Duodenal mucosa (tissue), 2 donors: ENCODE measurements at regions not wholly inside any gene's neighbourhood (a gene's known extent, or its start where the extent isn't known, plus 50 kb on each side); places are given as distances from the start of the nearest gene placed in this dataset.

ENCODE experiments used
- H3K27ac ChIP-seq: one replicate; pipeline ENCODE4 v1.7.0; 2013; ENCODE audit warnings: low read depth, low read length
- H3K27me3 ChIP-seq, 2 donors: one replicate each; pipeline ENCODE4 v1.7.0; 2013; ENCODE audit warnings: low read length in 2 of 2, control low read depth in 1 of 2; ENCODE audit not compliant: insufficient read depth in 2 of 2, control insufficient read depth in 1 of 2
- H3K36me3 ChIP-seq, 2 donors: one replicate each; pipeline ENCODE4 v1.7.0; 2013; ENCODE audit warnings: low read length in 2 of 2, control low read depth in 1 of 2; ENCODE audit not compliant: insufficient read depth in 2 of 2, control insufficient read depth in 1 of 2
- H3K4me1 ChIP-seq, 2 donors: one replicate each; pipeline ENCODE4 v1.7.0; 2013; ENCODE audit warnings: low read length in 2 of 2, control low read depth in 1 of 2; ENCODE audit not compliant: insufficient read depth in 2 of 2, control insufficient read depth in 1 of 2
- H3K4me3 ChIP-seq, 2 donors: one replicate each; pipeline ENCODE4 v1.7.0; 2013; ENCODE audit warnings: low read length in 2 of 2, low read depth in 1 of 2
- H3K9ac ChIP-seq, 2 donors: one replicate each; pipeline ENCODE4 v1.7.0; 2013; ENCODE audit warnings: low read length in 2 of 2, low read depth in 1 of 2
- H3K9me3 ChIP-seq, 2 donors: one replicate each; pipeline ENCODE4 v1.7.0; 2013; ENCODE audit warnings: low read length in 2 of 2, control low read depth in 1 of 2; ENCODE audit not compliant: control insufficient read depth in 1 of 2

DNA sequence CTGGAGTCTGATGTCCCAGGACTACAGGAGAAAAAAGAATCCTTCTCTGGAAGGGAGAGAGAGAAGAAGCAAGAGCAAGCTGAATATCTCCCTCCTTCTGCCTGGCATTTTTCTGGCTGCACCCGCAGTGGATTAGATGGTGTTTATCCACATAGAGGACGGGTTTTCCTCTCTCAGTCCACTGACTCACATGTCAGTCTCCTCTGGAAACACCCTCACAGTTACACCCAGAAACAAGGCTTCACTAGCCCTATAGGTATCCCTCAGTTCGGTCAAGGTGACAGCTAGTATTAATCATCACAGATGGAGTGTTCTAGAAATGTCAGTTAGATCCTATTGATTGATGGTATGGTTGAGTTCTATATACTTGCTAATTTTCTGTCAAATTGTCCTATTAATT lies 87.9 kb downstream of the RHOU start:
- Histone ChIP-seq H3K36me3 (no peaks in the 10 kb centered on the region), H3K9ac (no peak overlapping the region), H3K27me3 (no peaks in the 10 kb centered on the region), H3K4me1 (peaks cover 4 to 10% of the 10 kb centered on the region in 2 donors), H3K4me3 (no peak overlapping the region), H3K27ac (no peak overlapping the region), H3K9me3 (no peaks in the 10 kb centered on the region)

DNA sequence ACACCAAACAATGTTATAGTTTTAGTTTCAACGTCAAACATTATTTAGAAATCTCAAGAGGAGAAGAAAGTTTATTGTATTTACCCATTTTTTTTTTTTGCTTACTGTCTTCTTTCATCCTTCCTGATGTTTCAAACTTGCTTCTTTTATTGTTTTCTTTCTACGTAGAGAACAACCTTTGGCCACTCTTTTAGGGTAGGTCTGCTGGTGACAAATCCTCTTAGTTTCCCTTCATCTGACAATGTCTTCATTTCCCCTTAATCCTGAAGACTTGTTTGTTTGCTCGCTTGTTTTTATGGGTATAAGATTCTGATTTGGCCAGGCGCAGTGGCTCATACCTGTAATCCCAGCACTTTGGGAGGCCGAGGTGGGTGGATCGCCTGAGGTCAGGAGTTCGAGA lies 89.1 kb downstream of the RHOU start:
- Histone ChIP-seq H3K9me3 (no peaks in the 10 kb centered on the region), H3K36me3 (no peaks in the 10 kb centered on the region), H3K4me3 (no peak overlapping the region), H3K27me3 (no peaks in the 10 kb centered on the region), H3K9ac (no peak overlapping the region), H3K4me1 (peaks cover 4 to 14% of the 10 kb centered on the region in 2 donors), H3K27ac (no peak overlapping the region)

DNA sequence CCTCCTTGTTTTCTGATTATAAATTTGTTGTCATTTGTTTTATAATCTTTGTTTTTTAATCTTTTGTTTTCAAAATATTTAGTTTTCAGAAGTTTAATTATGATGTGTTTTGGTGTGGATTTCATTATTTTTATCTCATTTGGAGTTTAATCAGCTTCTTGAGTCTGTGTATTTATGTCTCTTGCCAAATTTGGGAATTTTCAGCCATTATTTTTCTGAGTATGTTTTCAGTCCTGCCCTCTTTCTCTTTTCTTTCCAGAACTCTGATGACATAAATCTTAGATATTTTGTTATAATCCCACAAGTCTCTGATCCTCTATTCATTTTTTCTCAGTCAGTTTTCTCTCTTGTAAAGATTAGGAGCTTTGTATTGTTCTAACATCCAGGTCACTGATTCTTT lies 89.8 kb downstream of the RHOU start:
- no peaks in the 10 kb centered on the region for H3K36me3 ChIP-seq

DNA sequence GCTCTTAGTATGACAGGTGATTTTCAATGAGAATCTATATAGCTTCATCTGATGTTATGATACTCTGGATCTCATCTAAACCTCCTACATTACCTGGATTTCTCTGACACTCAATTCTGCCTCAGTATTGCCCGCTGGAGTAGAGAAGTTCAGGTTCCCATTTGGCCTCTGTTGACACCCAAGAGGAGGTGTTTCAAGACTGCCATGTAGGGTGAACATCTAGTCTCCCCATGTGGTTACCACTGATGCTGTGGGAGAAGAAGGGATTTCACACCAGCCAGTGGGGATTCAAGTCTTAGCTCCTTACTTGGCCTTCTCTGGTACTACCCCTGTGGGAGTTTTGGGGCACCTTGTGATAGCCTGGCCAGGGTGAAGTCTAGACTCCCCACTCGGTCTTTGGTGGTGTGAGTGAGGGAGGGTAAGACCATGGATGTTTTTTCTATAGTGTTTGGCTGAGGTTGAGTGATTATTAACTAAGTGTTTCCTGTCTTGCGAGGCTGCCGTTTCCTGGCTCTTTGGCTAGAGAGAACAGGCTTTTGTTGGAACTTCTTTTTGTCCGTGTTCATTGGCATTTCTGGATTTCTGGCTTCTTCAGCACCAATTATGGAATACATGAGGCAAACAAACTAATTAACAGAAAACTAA lies 90.7 kb downstream of the RHOU start:
- H3K36me3 ChIP-seq: no peaks in the 10 kb centered on the region
- peaks cover 19 to 28% of the 10 kb centered on the region in 2 donors for H3K4me1 ChIP-seq
- no peak overlapping the region for H3K4me3 ChIP-seq
- H3K27ac ChIP-seq: no peak overlapping the region
- no peak overlapping the region for H3K9ac ChIP-seq
- no peaks in the 10 kb centered on the region for H3K9me3 ChIP-seq
- H3K27me3 ChIP-seq: no peaks in the 10 kb centered on the region

More for the DNA sequence above, 89.8 kb downstream of the RHOU start:
- H3K27me3 ChIP-seq: no peaks in the 10 kb centered on the region
- no peaks in the 10 kb centered on the region for H3K9me3 ChIP-seq
- H3K27ac ChIP-seq: no peak overlapping the region
- no peak overlapping the region for H3K4me3 ChIP-seq
- peaks cover 10 to 20% of the 10 kb centered on the region in 2 donors for H3K4me1 ChIP-seq
- H3K9ac ChIP-seq: no peak overlapping the region

DNA sequence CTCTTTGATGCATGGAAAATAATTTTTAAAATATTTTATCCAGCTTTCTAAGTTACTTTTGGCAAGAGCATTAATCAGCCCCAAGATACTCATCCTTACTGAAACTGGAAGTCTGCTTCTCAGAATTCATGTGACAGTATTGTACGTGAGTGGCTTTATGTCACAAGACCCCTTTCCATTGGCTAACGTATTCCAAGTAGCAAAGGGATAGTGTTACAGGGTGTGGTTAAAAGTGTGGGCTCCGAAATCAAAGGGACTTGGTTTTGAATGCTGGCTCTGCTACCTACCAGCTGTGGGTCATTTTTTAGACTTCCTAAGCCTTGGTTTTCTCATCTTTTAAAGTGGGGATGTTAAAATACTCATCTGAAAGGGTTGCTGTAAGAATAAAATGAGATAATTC lies 91.7 kb downstream of the RHOU start:
- Histone ChIP-seq H3K27ac (no peak overlapping the region), H3K4me3 (no peak overlapping the region), H3K36me3 (no peaks in the 10 kb centered on the region), H3K9ac (no peak overlapping the region), H3K9me3 (no peaks in the 10 kb centered on the region), H3K4me1 (peaks cover 23 to 30% of the 10 kb centered on the region in 2 donors), H3K27me3 (no peaks in the 10 kb centered on the region)

DNA sequence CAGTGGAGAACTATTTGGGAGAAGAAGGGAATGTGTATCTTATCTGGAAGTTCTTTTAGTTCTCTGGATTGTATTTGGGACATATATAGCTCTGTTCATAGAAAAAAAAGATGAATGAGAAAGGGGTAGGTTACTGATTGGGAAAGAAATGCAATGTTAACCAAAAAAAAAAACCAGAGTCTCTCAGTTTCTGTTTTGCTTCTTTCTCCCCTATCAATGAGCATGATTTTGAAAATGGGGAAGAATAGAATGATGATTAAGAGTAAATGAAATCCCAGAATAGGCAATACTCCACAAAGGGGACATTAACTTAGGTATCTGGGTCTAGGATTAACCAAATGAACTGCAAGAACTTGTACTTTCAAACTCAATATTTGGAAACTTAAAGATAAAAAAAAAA lies 92.9 kb downstream of the RHOU start:
- no peaks in the 10 kb centered on the region for H3K36me3 ChIP-seq
- H3K4me3 ChIP-seq: no peak overlapping the region
- H3K9me3 ChIP-seq: no peaks in the 10 kb centered on the region
- peaks cover 23 to 30% of the 10 kb centered on the region in 2 donors for H3K4me1 ChIP-seq
- H3K27me3 ChIP-seq: no peaks in the 10 kb centered on the region
- H3K9ac ChIP-seq: no peak overlapping the region
- no peak overlapping the region for H3K27ac ChIP-seq

DNA sequence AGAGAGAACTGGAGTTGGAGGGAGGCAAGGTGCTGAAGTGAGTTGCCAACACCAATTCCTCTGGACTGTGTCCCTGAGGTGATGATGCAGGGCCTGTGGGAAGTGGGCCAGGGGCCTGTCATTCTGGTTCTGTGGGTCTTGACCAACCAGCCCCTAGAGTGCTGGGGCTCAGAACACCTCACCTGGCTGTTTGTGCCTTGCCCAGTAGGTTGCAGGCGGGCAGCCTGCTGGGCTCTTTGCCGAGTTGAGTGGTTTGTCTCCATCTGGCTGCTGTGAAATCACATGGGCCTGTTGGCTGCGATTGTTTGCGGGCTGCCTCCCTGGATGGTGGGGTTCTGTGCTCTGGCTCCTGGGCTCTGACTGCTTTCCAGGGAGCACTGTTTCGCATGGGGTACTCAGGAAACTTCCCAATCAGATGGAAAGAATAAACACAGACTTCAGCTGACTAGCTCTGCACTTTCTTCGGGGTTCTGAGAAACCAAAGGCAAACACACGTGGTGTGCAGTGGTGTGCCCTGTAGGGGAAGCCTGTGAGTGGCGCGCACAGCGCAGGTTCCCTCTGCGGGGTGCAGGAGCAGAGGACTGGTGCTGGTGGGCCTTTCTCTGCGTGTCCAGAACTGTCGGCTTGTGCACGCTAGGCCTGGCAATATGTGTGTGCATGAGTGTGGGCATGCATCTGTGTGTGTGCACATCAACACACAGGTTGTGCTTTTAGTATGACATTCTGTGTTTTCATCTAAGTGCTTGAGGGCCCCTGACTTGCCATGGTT lies 95.1 kb downstream of the RHOU start:
- no peak overlapping the region for H3K9ac ChIP-seq

DNA sequence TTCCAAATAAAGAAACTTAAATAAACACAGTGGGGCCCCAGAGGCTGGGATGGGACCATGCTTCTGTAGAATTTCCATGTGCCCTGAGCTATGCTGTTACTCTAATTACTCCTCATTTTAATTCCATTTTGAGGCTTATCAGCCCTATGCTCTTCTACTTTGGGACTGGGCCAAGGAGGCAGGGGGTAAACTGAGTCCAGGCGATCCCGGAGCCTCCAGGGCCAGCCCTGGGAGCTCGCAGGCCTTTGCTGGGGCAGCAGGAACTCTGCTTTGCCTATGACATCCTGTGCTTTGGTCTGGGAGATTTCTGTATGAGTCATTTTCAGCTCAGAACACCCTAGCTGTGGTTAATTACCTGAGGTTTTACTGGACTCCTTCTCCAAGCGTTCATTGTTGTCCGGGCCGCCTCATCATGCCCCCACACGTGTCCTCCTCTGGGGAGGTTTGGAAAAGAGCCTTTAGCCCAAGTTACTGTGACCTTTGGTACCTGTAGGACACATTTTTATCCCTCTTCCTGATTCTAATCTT lies 95.7 kb downstream of the RHOU start:
- Histone ChIP-seq H3K27me3 (no peaks in the 10 kb centered on the region), H3K27ac (no peak overlapping the region), H3K9me3 (no peaks in the 10 kb centered on the region), H3K4me3 (no peak overlapping the region), H3K4me1 (peaks cover 36 to 50% of the 10 kb centered on the region in 2 donors), H3K36me3 (no peaks in the 10 kb centered on the region), H3K9ac (no peak overlapping the region)

More for the DNA sequence above, 95.1 kb downstream of the RHOU start:
- Histone ChIP-seq H3K27me3 (no peaks in the 10 kb centered on the region), H3K36me3 (no peaks in the 10 kb centered on the region), H3K4me1 (peaks cover 36 to 45% of the 10 kb centered on the region in 2 donors), H3K9me3 (no peaks in the 10 kb centered on the region), H3K4me3 (no peak overlapping the region), H3K27ac (no peak overlapping the region)

DNA sequence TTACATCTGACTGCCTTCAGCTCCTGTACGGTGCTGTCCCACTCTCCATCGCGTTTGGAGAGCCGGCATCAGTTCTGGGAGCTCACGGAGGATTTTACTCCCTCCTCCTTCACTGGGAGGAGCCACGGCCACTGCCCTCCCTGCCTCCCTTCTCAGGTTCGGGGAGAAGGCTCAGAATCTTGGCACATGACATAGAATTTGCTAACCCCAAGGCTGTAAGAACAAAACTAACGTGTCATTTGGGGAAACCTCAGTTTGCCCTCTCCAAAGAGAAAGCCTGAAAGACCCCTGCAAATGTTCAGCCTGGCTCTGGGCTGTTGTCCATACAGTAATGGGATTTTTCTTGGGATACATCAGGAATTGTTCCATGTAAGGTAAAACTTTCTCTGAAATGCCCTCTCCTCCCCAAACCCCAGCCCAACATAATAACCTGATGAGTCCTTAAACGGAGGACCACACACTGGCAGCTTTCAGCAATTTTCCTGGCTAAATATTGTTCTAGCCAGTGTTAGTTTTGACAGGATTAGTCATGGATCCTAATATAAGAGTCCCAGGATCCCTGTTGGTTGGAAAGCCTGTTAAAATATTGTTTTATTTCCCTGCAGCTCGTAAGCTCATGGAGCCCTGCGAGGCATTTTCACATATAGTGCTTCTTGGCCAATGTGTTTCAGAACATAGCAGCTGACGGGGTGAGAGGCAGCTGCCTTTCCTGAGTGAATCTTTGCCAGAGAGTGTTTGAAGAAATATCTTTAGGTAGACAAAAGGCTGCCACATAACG lies 98.8 kb downstream of the RHOU start:
- H3K27ac ChIP-seq: no peak overlapping the region
- peaks cover 55 to 63% of the 10 kb centered on the region in 2 donors for H3K4me1 ChIP-seq
- H3K36me3 ChIP-seq: no peaks in the 10 kb centered on the region
- H3K4me3 ChIP-seq: no peak overlapping the region
- H3K9ac ChIP-seq: no peak overlapping the region
- no peaks in the 10 kb centered on the region for H3K9me3 ChIP-seq
- no peaks in the 10 kb centered on the region for H3K27me3 ChIP-seq

DNA sequence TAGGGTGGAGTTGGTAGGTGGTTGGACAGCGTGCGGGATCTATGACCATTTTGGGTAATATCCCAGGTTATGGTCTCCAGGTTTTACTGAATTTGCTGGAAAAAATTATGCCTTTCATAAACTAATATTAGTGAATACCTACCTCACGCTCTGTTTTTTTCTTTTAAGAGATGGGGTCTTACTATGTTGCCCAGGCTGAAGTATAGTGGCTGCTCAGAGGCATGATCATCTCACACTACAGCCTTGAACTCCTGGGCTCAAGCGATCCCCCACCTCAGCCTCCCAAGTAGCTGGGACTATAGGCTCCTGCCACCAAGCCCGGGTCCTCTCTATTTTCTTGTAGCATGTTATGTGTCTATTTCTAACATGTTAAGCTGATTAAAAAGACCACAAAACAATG lies 100.2 kb downstream of the RHOU start:
- Histone ChIP-seq H3K36me3 (no peaks in the 10 kb centered on the region), H3K27me3 (no peaks in the 10 kb centered on the region), H3K9ac (peak overlapping the region in 1 of 2 donors; percentile 4), H3K4me3 (no peak overlapping the region), H3K9me3 (no peaks in the 10 kb centered on the region), H3K27ac (no peak overlapping the region), H3K4me1 (peaks cover 51 to 61% of the 10 kb centered on the region in 2 donors)
